Stimulated activated CD8-positive, alpha-beta memory T cell treated with anti-CD3 and anti-CD28 coated beads, Interleukin-15, amount 100 ng/mL, for 48 hours (primary cell): ENCODE measurements at regions not wholly inside any gene's neighbourhood (a gene's known extent, or its start where the extent isn't known, plus 50 kb on each side); places are given as distances from the start of the nearest gene placed in this dataset.
"Not testable (repeated sequence)": the region's sequence is repeated elsewhere in the genome, so short reads cannot be mapped to it uniquely, and the experiment has no call there.

Experiments used
- DNase-seq, 2 donors: peaks; one replicate each; pipeline ENCODE4 v3.0.0-alpha.2; 2020; ENCODE audit warnings: low read depth in 2 of 2

DNA sequence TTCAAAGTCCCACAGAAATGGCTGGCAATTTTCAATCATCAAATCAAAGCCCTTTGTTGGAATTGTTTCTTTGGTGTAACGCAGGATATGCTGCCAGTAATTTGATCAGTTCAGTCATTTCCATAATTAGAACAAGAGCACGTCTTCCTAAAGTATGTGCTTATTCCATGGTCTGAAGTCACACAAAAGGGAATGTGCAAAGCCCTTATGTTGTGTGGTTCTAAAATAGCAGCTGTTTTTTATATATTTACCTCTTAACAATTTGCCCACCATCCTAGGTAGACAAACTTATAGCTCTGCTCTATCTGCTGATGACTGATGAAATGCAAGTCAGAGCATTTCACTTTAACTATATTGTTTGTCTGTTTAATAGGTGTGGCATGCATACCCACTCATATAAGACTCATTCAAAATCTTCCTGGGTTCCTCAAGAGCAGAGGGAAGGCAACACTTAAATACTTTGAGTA, 176.1 kb upstream of the SLC38A2 start:
- no peak for DNase-seq

- DNase-seq, result no peak
These were observed 175.1 kb upstream of the SLC38A2 start for GRCh38 chr12:46547421-46548354.

DNA sequence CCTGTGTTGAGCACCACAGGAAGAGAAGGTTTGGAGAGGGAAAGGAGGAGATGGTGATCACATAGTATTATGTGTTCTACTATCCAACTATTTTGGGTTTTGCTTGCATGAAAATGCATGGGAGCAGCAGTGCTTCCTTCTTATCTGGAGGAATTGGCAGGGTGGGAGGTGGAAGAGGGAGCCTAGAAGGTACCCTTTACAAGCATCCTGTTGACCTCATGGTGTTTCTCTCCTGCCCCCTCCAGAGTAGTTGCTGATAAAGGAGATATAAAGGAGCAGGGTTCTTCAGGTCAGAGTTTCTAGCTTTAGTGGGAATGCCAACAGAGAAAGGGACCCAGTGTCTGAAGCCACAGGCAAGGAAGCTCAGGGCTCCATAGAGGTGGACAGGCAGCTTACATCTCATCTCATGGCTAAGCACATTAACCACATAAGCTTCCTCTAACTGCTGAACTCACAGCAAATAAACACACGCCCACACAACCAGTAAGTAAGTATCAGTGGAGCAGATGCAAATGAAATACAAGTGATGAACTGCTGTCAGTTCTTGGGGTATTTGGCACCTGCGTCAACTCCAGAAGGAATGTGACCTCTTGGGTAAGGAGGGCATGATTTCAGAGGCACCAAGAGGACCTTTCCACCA, 174.2 kb upstream of the SLC38A2 start:
- DNase-seq, result no peak

DNA sequence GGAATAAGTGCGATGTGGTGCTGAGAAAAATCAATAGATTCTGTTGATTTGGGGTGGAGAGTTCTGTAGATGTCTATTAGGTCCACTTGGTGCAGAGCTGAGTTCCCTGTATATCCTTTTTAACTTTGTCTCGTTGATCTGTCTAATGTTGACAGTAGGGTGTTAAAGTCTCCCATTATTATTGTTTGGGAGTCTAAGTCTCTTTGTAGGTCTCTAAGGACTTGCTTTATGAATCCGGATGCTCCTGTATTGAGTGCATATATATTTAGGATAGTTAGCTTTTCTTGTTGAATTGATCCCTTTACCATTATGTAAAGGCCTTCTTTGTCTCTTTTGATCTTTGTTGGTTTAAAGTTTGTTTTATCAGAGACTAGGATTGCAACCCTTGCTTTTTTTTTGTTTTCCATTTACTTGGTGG, 170.8 kb upstream of the SLC38A2 start:
- DNase-seq, result not testable (repeated sequence)

DNA sequence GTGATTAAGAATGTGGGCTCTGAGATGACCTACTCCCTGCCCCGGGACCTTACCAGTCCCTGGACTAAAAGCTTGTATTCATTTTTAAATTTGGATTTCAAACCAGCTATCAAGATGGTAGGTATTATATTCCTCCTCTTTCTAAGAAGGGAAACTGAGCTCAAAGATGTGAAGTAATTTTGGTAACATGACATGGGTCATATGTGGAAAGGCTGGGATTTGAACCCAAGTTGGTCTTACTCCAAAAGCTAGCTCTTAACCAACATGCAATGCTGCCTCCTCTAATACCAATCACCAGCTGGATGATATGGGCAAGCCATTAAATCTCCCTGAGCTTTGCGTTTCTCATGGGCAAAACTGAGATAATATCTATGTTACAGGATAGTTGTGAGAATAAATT, 166.4 kb upstream of the SLC38A2 start:
- DNase-seq, result no peak

GRCh38 chr12:46537387-46537955, 164.9 kb upstream of the SLC38A2 start:
- DNase-seq, result no peak

DNA sequence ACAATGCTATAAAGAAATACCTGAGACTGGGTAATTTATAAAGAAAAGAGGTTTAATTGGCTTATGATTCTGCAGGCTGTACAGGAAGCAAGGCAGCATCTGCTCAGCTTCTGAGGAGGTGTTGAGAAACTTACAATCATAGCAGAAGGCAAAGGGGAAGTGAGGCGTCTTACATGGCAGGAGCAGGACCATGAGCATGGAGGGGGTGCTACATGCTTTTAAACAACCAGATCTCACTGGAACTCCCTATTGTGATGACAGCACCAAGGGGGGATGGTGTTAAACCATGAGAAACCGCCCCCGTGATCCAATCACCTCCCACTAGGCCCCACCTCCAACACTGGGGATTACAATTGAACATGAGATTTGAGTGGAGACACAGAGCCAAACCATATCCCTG, 163.7 kb upstream of the SLC38A2 start:
- DNase-seq, result not testable (repeated sequence)

GRCh38 chr12:46535907-46536306, 163.3 kb upstream of the SLC38A2 start:
- no peak for DNase-seq

- DNase-seq, result no peak
These were observed 162.8 kb upstream of the SLC38A2 start for GRCh38 chr12:46535376-46535775.

DNA sequence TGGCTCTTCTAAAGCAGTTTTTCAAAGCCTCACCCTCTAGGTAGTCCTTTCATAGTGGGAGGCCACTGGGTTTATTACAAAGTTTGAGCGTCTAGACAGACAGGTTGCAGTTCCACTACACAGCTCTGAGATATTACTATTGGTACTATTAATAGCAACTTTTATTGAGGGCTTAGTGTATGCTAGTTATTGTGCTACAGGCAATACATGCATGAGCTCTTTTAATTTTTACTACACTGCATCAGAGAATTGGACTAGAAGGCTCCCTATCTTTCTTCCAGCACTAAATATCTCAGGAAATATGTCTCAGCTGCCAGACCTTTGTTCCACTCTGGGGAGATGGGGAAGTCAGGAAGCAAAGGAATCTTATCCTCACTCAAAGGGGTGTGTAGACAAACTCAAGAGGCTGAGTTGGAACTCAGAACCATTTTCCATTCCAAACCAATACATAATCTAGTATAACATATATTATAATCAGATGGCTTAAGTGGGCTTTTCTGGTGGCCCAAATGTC, 161.8 kb upstream of the SLC38A2 start:
- no peak for DNase-seq

DNA sequence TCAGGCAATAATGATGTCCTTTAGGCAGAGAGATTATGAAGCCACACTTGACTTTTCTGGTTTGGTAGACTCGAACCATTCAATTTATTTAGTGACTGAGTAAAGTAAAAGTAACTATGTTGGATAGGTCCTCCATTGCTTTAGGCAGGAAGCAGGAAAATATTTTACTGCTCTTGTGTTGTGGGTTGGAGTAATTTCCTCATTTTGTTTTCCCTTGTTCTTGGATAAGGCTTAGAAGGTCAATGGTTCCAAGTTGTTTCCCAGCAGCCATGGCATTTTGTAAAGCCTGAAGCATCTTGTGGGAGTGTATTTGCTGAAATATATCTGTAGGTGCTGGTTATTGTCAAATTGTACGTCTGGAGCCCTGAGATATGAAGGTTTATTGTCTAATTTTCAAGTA, 161.2 kb upstream of the SLC38A2 start:
- DNase-seq, result no peak

DNA sequence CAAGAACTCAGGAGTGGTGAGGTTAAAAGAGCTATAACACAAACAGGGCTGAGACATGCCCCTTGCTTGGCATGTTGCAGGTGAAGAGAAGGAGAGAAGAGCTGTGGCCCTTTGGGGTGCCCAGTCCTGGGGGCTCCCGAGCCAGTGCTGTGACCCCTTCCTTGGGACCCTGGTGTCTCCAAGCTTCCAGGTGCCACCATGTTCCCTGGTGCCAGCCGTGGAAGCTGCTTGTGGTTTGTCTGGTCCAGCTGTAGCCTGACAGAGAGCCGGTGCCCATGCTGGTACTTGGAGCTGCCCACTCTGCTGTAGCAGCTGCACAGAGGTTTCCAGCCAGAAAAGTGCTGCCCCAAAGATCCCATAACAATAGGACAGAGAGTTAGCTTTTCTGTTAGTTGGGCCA, 159.2 kb upstream of the SLC38A2 start:
- DNase-seq, result no peak

DNA sequence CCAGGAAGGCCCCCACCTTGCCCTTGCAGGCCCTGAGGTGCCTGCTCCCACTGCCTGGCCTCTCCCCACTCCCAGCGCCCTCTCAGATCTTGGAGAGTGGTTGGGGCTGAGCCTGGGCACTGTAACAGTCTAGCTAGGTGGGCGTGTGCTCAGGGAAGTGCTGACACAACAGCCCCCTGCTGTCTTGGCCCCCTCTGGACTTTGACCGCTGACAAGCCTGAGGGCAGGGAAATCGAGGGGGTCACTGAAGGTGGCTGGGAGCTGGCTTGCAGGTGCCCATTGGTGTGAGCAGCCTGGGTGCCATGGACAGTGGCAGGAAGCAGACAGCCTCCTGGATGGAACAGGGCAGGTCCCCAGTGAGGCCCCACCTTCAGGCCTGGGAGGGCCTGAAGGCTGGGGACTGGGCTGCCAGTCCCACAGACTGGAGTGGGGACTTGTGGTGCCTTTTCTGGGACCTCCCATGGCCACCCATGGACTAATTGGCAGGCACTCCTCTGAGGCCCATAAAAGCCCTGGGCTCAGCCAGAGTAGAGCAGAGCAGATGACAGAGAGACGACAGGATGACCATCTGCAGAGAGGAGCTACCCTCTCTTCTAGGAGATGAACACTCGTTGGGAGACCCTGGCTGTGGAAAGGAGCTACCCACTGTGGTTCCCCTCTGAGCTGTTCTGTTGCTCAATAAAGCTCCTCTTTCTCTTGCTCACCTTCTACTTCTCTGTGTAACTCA, 158.6 kb upstream of the SLC38A2 start:
- no peak for DNase-seq

- DNase-seq, result no peak
These were observed 157.9 kb upstream of the SLC38A2 start for GRCh38 chr12:46530373-46531056.

DNA sequence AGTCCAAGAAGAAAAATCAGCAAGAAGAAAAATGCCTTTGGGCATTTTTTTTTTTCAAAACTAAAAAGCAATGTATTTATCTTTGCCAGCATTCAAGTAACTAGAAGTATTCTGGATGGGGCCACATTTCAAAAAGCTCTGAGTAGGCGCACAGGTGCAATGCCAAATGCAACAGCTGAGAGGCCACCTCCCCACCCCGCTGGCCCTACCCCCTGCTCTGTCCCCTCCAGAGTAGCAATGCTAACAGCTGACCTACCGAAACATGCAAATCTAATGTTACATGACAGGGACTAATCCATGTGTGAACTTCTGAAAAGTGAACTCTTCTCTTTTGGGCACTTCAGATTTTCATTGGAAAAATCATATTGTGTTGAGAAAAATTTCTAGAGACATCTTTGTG, 153.7 kb upstream of the SLC38A2 start:
- DNase-seq, result no peak

GRCh38 chr12:46524778-46525177, 152.2 kb upstream of the SLC38A2 start:
- no peak for DNase-seq

DNA sequence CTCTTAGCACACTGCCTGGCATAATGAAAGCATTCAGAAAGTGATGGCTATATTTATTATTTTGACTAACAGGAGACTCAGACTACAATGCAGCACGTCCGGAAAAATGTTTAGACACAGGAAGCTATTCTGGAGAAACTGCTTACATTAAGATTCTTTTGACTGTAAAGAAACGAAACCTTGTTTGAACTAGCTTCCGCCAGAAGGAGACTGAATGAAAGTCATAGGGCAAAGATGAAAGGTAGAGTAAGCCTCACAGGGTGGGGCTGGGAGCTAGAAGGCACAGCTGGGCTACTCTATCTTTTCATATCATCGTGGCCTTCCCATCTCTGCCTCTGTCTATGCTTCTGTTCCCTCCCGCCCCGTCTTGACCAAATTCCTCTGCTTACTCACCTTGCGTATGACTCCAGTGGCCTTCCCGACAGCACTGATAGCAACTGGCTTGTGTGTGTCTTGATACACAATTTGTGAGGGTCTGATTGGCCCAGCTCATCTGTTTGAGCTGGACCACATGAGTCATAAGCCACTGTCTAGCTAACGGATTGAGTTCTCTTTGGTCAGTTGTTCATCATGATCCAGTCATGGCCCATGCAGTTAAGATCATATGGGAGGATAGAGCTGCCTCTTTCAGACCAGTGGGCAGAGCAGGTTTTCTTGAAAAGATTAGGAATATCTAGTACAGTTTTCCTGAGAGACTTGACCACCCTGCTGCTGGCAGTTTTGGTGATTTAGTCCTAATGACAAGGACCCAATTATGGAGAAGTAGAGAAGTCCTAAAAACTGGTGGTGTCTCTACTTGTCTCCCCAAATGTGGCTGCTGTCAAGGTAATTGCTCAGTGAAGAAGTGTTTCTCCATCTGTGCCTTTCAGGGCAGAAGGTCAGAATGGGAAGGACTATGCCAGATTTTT, 151.5 kb upstream of the SLC38A2 start:
- DNase-seq, result peak in 1 of 2 donors; percentile 41

DNA sequence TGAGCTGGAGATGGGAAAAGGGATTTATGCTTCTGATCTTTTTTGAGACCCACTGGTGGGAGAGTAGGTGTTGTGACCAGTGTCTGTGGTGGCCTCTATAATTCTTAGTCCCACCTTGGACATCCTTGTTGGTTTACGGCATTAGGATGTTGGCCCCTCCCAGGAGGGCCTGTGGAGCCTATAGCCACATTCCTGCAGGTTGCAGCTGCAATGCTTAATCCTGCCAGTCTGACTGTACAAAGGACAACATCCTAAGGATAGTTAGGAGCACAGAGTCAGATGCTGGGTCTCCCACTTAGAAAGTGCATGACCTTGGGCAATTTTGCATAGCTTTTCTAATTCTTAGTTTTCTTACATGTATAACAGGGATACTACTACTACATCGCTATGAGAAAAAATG, 150.9 kb upstream of the SLC38A2 start:
- DNase-seq, result no peak

GRCh38 chr12:46522071-46522470, 149.5 kb upstream of the SLC38A2 start:
- no peak for DNase-seq

DNA sequence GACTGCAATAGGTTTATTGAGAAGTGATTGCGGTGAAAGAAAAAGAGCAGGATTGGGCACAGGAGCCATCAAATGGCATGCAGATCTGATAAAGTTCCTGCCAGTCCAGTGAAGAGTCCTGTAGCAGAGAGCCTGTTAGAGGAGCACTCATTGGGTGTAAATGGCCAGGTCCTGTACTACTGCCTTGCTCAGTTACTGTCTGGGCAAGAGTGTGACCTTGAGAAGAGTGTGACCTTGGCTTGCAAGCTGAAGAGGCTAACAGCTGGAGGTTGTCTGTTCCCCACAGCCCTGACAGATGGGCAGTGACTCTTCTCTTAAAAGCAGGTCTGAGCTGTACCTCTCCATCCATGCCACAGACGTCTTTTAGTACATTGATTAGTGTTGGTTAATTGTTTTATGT, 148.6 kb upstream of the SLC38A2 start:
- DNase-seq, result no peak
